Esophagus squamous epithelium (tissue), 4 donors: ENCODE measurements at regions not wholly inside any gene's neighbourhood (a gene's known extent, or its start where the extent isn't known, plus 50 kb on each side); places are given as distances from the start of the nearest gene placed in this dataset.

Experiments used
- POLR2A ChIP-seq, 4 donors: fragments of 450-650 bp; IDR thresholded peaks; one replicate each; pipeline ENCODE4 v1.6.1; 2017; ENCODE audit warnings: antibody characterized with exemption in 4 of 4, mild to moderate bottlenecking in 4 of 4, moderate library complexity in 3 of 4
- TF ChIP-seq, protein P1 (sequence below), 6 experiments: fragments of 450-650 bp in 4 of 6; fragments of 200-600 bp in 2 of 6; sonication (generic) in 2 of 6; IDR thresholded peaks; one replicate each; pipeline ENCODE4 v1.5.1; 2016 to 2019; ENCODE audit warnings: antibody characterized with exemption in 6 of 6, mild to moderate bottlenecking in 4 of 6, moderate library complexity in 4 of 6

DNA sequence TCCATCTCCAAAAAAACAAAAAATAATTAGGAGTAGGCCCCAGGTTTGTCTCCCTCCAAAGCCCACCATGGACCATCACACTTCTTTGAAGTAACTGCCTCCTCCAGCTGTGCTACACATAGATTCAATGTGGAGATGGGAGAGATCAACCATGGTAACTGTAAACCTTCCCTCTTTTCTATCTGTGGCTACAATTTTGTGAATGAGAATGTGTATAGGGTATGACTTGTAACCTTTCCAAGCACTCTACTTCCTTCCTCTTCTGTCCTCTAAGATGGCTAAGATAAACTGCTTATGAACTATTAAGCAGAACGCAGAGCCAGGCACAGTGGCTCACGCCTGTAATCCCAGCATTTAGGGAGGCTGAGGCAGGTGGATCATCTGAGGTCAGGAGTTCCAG is 55.5 kb upstream of the ATP11B start:
- TF ChIP-seq, protein P1, sequence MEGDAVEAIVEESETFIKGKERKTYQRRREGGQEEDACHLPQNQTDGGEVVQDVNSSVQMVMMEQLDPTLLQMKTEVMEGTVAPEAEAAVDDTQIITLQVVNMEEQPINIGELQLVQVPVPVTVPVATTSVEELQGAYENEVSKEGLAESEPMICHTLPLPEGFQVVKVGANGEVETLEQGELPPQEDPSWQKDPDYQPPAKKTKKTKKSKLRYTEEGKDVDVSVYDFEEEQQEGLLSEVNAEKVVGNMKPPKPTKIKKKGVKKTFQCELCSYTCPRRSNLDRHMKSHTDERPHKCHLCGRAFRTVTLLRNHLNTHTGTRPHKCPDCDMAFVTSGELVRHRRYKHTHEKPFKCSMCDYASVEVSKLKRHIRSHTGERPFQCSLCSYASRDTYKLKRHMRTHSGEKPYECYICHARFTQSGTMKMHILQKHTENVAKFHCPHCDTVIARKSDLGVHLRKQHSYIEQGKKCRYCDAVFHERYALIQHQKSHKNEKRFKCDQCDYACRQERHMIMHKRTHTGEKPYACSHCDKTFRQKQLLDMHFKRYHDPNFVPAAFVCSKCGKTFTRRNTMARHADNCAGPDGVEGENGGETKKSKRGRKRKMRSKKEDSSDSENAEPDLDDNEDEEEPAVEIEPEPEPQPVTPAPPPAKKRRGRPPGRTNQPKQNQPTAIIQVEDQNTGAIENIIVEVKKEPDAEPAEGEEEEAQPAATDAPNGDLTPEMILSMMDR (IDR thresholded peaks at IDR 0.05), result no peak
- no peak for TF ChIP-seq POLR2A (IDR thresholded peaks at IDR 0.05)
